GM18517 (cell line): ENCODE measurements at regions not wholly inside any gene's neighbourhood (a gene's known extent, or its start where the extent isn't known, plus 50 kb on each side); places are given as distances from the start of the nearest gene placed in this dataset.
A peak's percentile ranks its signal among the peaks of the same experiment; 100 is the strongest.
"Not testable (repeated sequence)": the region's sequence is repeated elsewhere in the genome, so short reads cannot be mapped to it uniquely, and the experiment has no call there.

Experiments
- ATAC-seq: cut with Tn5 transposase; IDR thresholded peaks from one replicate; pipeline ENCODE4 v1.9.1; 2021; ENCODE audit warnings: mild to moderate bottlenecking, moderate library complexity; ENCODE audit not compliant: unreplicated experiment

DNA sequence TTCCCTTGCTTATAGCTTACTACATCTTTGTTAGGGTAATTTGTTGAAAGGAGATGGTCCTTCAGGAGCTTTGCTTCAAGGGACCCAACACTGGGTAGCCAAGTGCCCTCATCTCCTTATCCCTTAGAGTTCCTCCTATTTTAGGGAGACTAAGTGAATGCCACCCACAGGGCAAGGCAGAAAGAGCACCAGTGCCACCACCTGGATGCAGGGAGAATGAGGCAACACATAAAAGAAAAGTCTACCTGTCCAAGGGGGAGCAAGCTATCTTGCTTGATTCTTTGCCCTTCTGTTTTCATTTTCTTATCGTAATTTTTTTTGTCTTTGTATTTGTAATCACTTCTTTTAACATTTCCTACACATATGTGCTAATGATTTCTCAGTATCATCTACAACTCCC, 205.5 kb downstream of the NPR3 start:
- no peak for ATAC-seq

- no peak for ATAC-seq
These were observed 217.6 kb downstream of the NPR3 start for GRCh38 chr5:32928761-32929160.

- not testable (repeated sequence) for ATAC-seq
These were observed 220.3 kb downstream of the NPR3 start for GRCh38 chr5:32931438-32931837.

GRCh38 chr5:32932241-32932935, 221.3 kb downstream of the NPR3 start:
- no peak for ATAC-seq

DNA sequence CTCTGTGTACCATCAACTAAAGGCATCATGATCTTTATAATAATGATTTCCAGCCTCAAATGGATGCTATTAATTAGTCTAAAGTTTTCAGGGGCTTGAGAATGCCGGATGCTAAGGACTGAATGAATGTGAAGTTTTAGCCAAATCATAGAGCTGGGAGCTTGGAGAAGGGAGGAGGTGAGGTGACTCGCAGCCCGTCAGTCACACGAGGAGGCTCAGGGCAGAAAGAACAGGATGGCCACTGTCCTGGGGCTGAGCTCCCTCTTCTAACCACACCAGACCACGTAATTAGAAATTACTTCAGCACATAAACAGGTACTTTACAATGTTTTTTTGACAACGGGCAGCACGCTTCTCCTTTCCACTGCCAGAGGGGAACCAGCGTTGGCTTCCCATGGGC, 222.6 kb downstream of the NPR3 start:
- ATAC-seq, result no peak

- no peak for ATAC-seq
These were observed 223.4 kb downstream of the NPR3 start for GRCh38 chr5:32934529-32934928.

GRCh38 chr5:32935283-32935682, 224.2 kb downstream of the NPR3 start:
- no peak for ATAC-seq

- no peak for ATAC-seq
These were observed 225.2 kb downstream of the NPR3 start for GRCh38 chr5:32936329-32936728.

- peak; percentile 81 for ATAC-seq
These were observed 231.3 kb downstream of the NPR3 start for GRCh38 chr5:32942225-32942989.

- no peak for ATAC-seq
These were observed 238.3 kb downstream of the NPR3 start for GRCh38 chr5:32949286-32949970.

GRCh38 chr5:32951003-32951402, 239.9 kb downstream of the NPR3 start:
- ATAC-seq, result no peak

- no peak for ATAC-seq
These were observed 240.8 kb downstream of the NPR3 start for GRCh38 chr5:32951878-32952277.

DNA sequence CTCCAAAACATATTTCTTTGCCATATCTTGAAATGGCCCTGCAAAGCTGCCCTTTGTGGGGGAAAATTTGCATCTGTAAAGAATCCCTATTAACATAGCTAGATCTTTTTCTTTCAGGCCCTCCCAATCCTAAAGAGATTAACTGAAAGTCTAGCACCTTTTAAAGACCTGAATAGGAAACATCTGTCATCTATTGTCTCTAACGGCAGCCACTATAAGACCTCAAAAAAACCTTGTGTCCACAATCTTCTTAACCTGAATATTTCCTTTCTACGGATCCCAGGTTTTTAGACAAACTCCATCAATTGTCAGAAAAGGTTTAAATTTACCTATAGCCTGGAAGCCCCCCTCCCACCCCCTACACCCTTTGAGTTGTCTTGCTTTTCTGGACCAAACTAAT, 241.3 kb downstream of the NPR3 start:
- not testable (repeated sequence) for ATAC-seq

DNA sequence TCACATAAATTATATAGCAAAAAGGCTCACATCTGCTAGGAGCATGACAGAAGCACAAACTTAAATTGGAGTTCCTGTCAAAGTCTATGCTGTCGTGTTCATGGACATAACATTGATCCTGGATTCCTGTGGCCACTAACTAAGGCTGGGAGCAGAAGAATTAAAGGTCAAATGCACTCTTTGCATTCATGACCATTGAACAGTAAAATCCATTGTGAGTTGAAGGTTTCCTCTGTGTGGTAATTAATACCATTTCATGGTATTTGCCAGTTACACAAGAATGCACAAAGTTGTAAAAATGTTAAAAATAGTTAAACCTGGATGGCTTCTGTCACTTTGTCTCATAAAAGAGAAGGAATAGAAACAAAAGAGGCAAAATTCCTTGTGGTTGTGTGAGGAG, 242.6 kb downstream of the NPR3 start:
- ATAC-seq, result no peak

DNA sequence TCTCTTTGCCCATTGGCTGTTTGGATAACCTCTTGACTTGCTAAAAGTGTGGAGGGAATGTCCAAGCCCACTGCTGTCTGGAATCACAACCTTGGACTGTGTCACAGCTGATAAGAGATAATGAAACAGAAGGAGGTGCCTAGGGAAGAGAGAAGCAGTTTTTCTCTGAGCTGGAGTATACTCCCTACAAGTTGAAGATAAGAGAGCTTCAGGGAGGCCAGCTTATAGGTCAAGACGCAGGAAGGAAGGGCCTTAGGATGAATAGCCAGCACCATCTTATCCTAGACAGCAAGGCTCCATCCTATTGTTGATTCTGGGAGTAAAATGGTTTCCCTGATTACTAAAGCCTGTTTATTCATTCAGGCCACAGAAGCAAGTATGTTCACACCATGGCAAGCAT, 244.7 kb downstream of the NPR3 start:
- ATAC-seq, result no peak

GRCh38 chr5:32960340-32961058, 249.4 kb downstream of the NPR3 start:
- ATAC-seq, result no peak

DNA sequence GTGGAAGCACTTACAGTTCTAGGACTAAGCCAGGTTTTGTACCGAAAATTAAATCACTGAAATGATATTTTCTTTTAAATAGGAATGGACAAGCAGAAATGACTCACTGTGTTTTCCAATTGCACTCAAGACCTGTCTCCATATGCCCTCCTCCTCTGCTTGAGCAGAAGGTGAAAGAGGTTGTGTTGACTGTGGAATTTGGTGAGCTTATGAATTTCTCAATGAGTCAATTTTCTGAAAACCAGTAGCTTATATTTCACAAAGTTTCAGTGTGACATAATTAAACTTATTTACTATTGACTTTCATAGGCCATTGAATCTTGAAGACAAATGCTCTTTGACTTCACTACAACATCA, 249.9 kb downstream of the NPR3 start:
- no peak for ATAC-seq

- ATAC-seq, result no peak
These were observed 253.1 kb downstream of the NPR3 start for GRCh38 chr5:32964261-32964660.

DNA sequence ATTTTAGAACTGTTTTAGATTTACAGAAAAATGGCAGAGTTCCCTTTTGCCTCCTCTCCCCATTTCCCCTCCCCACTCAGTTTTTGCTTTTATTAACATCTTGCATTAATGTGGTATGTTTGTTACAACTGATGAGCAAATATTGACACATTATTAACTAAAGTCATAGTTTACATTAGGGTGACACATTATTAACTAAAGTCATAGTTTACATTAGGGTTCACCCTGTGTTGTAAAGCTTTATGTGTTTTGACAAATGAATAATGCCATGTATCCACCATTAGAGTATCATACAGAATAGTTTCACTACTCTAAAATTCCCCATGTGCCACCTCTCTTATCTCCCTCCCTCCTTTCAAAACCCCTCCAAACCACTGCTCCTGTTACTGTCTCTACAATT, 262.5 kb downstream of the NPR3 start:
- ATAC-seq, result no peak

DNA sequence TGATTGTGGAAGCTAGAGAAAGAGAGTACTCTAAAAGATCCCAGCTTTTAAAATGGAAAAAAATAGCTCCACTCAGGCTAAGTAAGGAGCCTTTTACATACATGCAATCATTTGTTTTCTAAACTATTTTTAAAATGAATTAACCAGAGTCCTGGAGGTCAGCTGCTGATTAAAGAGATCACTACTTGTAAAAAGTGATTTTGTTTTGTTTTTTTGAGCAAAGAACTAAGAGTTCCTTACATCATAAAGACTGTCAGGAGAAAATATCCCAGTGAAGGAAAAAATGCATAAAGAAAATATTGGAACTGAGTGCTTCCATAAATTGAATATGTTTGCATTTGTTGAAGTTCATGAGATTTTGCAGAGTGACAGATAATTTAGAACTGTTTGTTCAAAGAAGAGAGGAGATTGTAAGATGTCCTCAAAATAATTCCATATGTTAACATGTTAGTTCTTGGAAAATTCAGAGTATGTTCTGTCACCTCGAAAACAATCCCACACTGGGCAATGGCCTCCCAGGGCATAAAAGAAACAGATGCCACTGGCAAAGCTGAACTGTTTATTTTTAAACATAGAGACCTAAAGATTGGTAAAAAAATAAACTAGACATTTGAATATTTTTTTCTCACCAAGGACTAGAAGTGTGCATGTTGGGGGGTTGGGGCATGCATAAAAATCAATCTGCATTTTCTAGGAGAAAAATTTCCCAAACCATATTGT, 264.7 kb downstream of the NPR3 start:
- ATAC-seq, result no peak

DNA sequence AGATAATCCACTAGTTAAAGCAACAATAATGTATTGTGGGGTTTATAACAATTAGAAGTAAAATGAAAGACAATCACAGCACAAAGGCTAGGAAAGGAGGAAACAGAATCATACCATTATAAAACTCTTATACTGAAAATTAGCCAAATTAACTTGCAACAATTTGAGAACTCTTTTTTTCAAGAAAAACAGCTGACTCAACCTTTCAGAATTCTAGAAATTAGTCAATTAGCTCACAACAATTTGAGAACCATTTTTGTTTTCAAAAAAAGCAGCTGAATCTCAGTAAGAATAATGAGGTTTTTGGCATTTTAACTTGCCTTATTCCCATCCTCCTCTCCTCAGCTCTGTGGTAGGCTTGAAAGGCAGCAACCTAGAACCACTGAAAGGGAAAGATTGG, 269.9 kb downstream of the NPR3 start:
- no peak for ATAC-seq
